Astrocyte (in vitro differentiated cells and primary cell): ENCODE measurements at regions not wholly inside any gene's neighbourhood (a gene's known extent, or its start where the extent isn't known, plus 50 kb on each side); places are given as distances from the start of the nearest gene placed in this dataset.
A peak's percentile ranks its signal among the peaks of the same experiment; 100 is the strongest.

ENCODE experiments used
- DNase-seq: peaks from one replicate; pipeline ENCODE4 v3.0.0-alpha.2; 2010; ENCODE audit warnings: low read depth
- FAIRE-seq: peaks from 2 replicates; lab custom pipeline; 2011; peaks lifted over from hg19 to GRCh38; lab: Jason Lieb, UNC
- H2AFZ ChIP-seq: 2 replicates; pipeline ENCODE4 v1.6.0; 2012; ENCODE audit warnings: low read depth, low read length, inconsistent platforms
- H3K27ac ChIP-seq: 2 replicates; pipeline ENCODE4 v1.5.1; 2011; ENCODE audit warnings: low read depth, low read length, inconsistent platforms
- H3K27me3 ChIP-seq: 2 replicates; pipeline ENCODE4 v1.6.0; 2011; ENCODE audit warnings: low read length, inconsistent platforms; ENCODE audit not compliant: insufficient read depth
- H3K36me3 ChIP-seq: 2 replicates; pipeline ENCODE4 v1.5.1; 2011; ENCODE audit warnings: low read length, inconsistent platforms; ENCODE audit not compliant: insufficient read depth
- H3K4me1 ChIP-seq: 2 replicates; pipeline ENCODE4 v1.5.1; 2011; ENCODE audit warnings: low read length, inconsistent platforms; ENCODE audit not compliant: insufficient read depth
- H3K4me2 ChIP-seq: 2 replicates; pipeline ENCODE4 v1.6.0; 2012; ENCODE audit warnings: low read length, inconsistent platforms
- H3K4me3 ChIP-seq: 2 replicates; pipeline ENCODE4 v1.5.1; 2011; ENCODE audit warnings: low read depth, mild to moderate bottlenecking, low read length, inconsistent platforms; ENCODE audit not compliant: insufficient read depth
- H3K79me2 ChIP-seq: 2 replicates; pipeline ENCODE4 v1.6.0; 2012; ENCODE audit warnings: mild to moderate bottlenecking, low read length, inconsistent platforms; ENCODE audit not compliant: insufficient read depth
- H3K9ac ChIP-seq: 2 replicates; pipeline ENCODE4 v1.6.0; 2012; ENCODE audit warnings: mild to moderate bottlenecking, low read length, inconsistent platforms
- H3K9me3 ChIP-seq: 2 replicates; pipeline ENCODE4 v1.5.1; 2012; ENCODE audit warnings: low read depth, mild to moderate bottlenecking, low read length, inconsistent platforms; ENCODE audit not compliant: insufficient read depth
- H4K20me1 ChIP-seq: 2 replicates; pipeline ENCODE4 v1.6.0; 2012; ENCODE audit warnings: low read length, inconsistent platforms; ENCODE audit not compliant: insufficient read depth
- H3K27ac Mint-ChIP-seq: one replicate; pipeline ENCODE4 v1.8.0; 2021; ENCODE audit warnings: mild to moderate bottlenecking, mixed read lengths; ENCODE audit not compliant: unreplicated experiment
- H3K27me3 Mint-ChIP-seq: one replicate; pipeline ENCODE4 v1.8.0; 2021; ENCODE audit warnings: low read depth, mixed read lengths; ENCODE audit not compliant: unreplicated experiment
- H3K36me3 Mint-ChIP-seq: one replicate; pipeline ENCODE4 v1.8.0; 2021; ENCODE audit warnings: low read depth, mixed read lengths; ENCODE audit not compliant: unreplicated experiment
- H3K4me1 Mint-ChIP-seq: one replicate; pipeline ENCODE4 v1.8.0; 2021; ENCODE audit warnings: low read depth, mixed read lengths; ENCODE audit not compliant: unreplicated experiment
- H3K4me3 Mint-ChIP-seq: one replicate; pipeline ENCODE4 v1.8.0; 2021; ENCODE audit warnings: mild to moderate bottlenecking, moderate library complexity, mixed read lengths; ENCODE audit not compliant: unreplicated experiment
- H3K9me3 Mint-ChIP-seq: one replicate; pipeline ENCODE4 v1.8.0; 2021; ENCODE audit warnings: mild to moderate bottlenecking, mixed read lengths; ENCODE audit not compliant: unreplicated experiment
- CTCF ChIP-seq: IDR thresholded peaks from 2 replicates; pipeline ENCODE4 v1.5.1; 2011; ENCODE audit warnings: low read depth, mild to moderate bottlenecking, inconsistent platforms, low read length, moderate library complexity; ENCODE audit not compliant: insufficient read depth
- EZH2 ChIP-seq: IDR thresholded peaks from 2 replicates; pipeline ENCODE4 v1.6.1; 2012; ENCODE audit warnings: mild to moderate bottlenecking, low read length, inconsistent platforms; ENCODE audit not compliant: insufficient read depth

GRCh38 chr1:218526198-218526580 is 181.1 kb downstream of the TGFB2 start:
- Histone ChIP-seq H3K4me2 (no peak overlapping the region), H3K9me3 (no peaks in the 10 kb centered on the region), H3K9ac (no peak overlapping the region), H3K4me1 (no peaks in the 10 kb centered on the region), H3K27ac (no peak overlapping the region), H2AFZ (no peak overlapping the region), H3K36me3 (no peaks in the 10 kb centered on the region), H4K20me1 (no peaks in the 10 kb centered on the region), H3K4me3 (no peak overlapping the region), H3K27me3 (no peaks in the 10 kb centered on the region), H3K79me2 (no peaks in the 10 kb centered on the region)
- Mint-ChIP-seq H3K27me3 (no peaks in the 10 kb centered on the region), H3K4me1 (no peaks in the 10 kb centered on the region), H3K27ac (no peak overlapping the region), H3K9me3 (no peaks in the 10 kb centered on the region), H3K4me3 (no peak overlapping the region), H3K36me3 (no peaks in the 10 kb centered on the region)
- TF ChIP-seq EZH2 (no peak), CTCF (no peak)
- no peak for DNase-seq
- FAIRE-seq = no peak

GRCh38 chr1:218527737-218528136 is 182.6 kb downstream of the TGFB2 start:
- Histone ChIP-seq H4K20me1 (no peaks in the 10 kb centered on the region), H3K4me3 (no peak overlapping the region), H3K36me3 (no peaks in the 10 kb centered on the region), H3K9me3 (no peaks in the 10 kb centered on the region), H3K27me3 (no peaks in the 10 kb centered on the region), H3K79me2 (no peaks in the 10 kb centered on the region), H2AFZ (no peak overlapping the region), H3K4me2 (no peak overlapping the region), H3K4me1 (no peaks in the 10 kb centered on the region), H3K9ac (no peak overlapping the region), H3K27ac (no peak overlapping the region)
- DNase-seq (peak; percentile 47), FAIRE-seq (no peak)
- no peak overlapping the region for H3K27ac Mint-ChIP-seq
- H3K9me3 Mint-ChIP-seq = no peaks in the 10 kb centered on the region
- TF ChIP-seq CTCF (no peak), EZH2 (no peak)
- no peaks in the 10 kb centered on the region for H3K4me1 Mint-ChIP-seq
- H3K27me3 Mint-ChIP-seq = no peaks in the 10 kb centered on the region
- H3K36me3 Mint-ChIP-seq = no peaks in the 10 kb centered on the region
- no peak overlapping the region for H3K4me3 Mint-ChIP-seq

GRCh38 chr1:218529646-218530300 is 184.6 kb downstream of the TGFB2 start:
- Histone ChIP-seq H3K4me3 (no peak overlapping the region), H3K27me3 (no peaks in the 10 kb centered on the region), H2AFZ (no peak overlapping the region), H3K4me2 (no peak overlapping the region), H3K4me1 (no peaks in the 10 kb centered on the region), H3K9me3 (no peaks in the 10 kb centered on the region), H3K9ac (no peak overlapping the region), H3K36me3 (no peaks in the 10 kb centered on the region), H3K27ac (no peak overlapping the region), H4K20me1 (no peaks in the 10 kb centered on the region), H3K79me2 (no peaks in the 10 kb centered on the region)
- Mint-ChIP-seq H3K27me3 (no peaks in the 10 kb centered on the region), H3K27ac (no peak overlapping the region), H3K36me3 (no peaks in the 10 kb centered on the region), H3K4me3 (no peak overlapping the region), H3K4me1 (no peaks in the 10 kb centered on the region), H3K9me3 (peaks cover 1% of the 10 kb centered on the region)
- DNase-seq = peak; percentile 29
- TF ChIP-seq CTCF (no peak), EZH2 (no peak)
- FAIRE-seq = no peak
